H1 (cell line): ENCODE measurements at regions not wholly inside any gene's neighbourhood (a gene's known extent, or its start where the extent isn't known, plus 50 kb on each side); places are given as distances from the start of the nearest gene placed in this dataset.

Experiments used
- CEBPB ChIP-seq: IDR thresholded peaks from 2 replicates; pipeline ENCODE4 v1.6.1; 2012; ENCODE audit warnings: low read depth, low read length
- HDAC2 ChIP-seq, 2 experiments: fragments of 300-600 bp in 1 of 2; sonication (generic) in 1 of 2; IDR thresholded peaks; 2 replicates each; pipeline ENCODE4 v1.6.1; 2011 to 2012; ENCODE audit warnings: low read depth in 2 of 2, low read length in 2 of 2, mild to moderate bottlenecking in 2 of 2, moderate library complexity in 2 of 2, borderline replicate concordance in 1 of 2, inconsistent platforms in 1 of 2
- JUN ChIP-seq: IDR thresholded peaks from 2 replicates; pipeline ENCODE4 v1.6.1; 2011; ENCODE audit warnings: low read depth, mild to moderate bottlenecking, improper control_type of control experiment, low read length
- KDM1A ChIP-seq: fragments of 200-600, 300-600 bp; sonication (generic); IDR thresholded peaks from 2 replicates; pipeline ENCODE4 v1.7.1; 2016; ENCODE audit warnings: mild to moderate bottlenecking, low read length, borderline replicate concordance
- MAFK ChIP-seq: IDR thresholded peaks from 2 replicates; pipeline ENCODE4 v1.6.1; 2012; ENCODE audit warnings: low read depth, mild to moderate bottlenecking, improper control_type of control experiment, low read length
- POLR2AphosphoS5 ChIP-seq: IDR thresholded peaks from 2 replicates; pipeline ENCODE4 v1.6.1; 2011; ENCODE audit warnings: low read depth, low read length
- YY1 ChIP-seq: IDR thresholded peaks from 2 replicates; pipeline ENCODE4 v1.6.1; 2011; ENCODE audit warnings: low read depth, mild to moderate bottlenecking, low read length
- TF ChIP-seq, protein P1 (sequence below), 3 experiments: IDR thresholded peaks; 1 replicate in 2 of 3; 2 replicates in 1 of 3; pipeline versions ENCODE4 v1.5.1 to v1.6.1; 2011; ENCODE audit warnings: low read length in 3 of 3, mild to moderate bottlenecking in 3 of 3, inconsistent platforms in 2 of 3, low read depth in 1 of 3, moderate library complexity in 1 of 3; ENCODE audit not compliant: insufficient read depth in 1 of 3; ENCODE audit errors: control extremely low read depth in 1 of 3

DNA sequence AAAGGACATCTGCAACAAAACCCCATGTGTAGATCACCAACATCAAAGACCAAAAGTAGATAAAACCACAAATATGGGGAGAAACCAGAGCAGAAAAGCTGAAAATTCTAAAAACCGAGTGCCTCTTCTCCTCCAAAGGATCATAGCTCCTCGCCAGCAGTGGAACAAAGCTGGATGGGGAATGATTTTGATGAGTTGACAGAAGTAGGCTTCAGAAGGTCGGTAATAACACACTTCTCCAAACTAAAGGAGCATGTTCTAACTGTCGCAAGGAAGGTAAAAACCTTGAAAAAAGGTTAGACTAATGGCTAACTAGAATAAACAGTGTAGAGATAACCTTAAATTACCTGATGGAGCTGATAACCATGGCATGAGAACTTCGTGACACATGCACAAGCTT is 109.9 kb upstream of the SYNCRIP start:
- TF ChIP-seq JUN (no peak), MAFK (no peak), KDM1A (no peak), CEBPB (no peak), YY1 (no peak), HDAC2 (IDR thresholded peaks at IDR 0.05; ENCODE audit: borderline replicate concordance in 1 of 2, low read depth in 2 of 2, low read length in 2 of 2) (no peak), POLR2AphosphoS5 (no peak)
- TF ChIP-seq, protein P1, sequence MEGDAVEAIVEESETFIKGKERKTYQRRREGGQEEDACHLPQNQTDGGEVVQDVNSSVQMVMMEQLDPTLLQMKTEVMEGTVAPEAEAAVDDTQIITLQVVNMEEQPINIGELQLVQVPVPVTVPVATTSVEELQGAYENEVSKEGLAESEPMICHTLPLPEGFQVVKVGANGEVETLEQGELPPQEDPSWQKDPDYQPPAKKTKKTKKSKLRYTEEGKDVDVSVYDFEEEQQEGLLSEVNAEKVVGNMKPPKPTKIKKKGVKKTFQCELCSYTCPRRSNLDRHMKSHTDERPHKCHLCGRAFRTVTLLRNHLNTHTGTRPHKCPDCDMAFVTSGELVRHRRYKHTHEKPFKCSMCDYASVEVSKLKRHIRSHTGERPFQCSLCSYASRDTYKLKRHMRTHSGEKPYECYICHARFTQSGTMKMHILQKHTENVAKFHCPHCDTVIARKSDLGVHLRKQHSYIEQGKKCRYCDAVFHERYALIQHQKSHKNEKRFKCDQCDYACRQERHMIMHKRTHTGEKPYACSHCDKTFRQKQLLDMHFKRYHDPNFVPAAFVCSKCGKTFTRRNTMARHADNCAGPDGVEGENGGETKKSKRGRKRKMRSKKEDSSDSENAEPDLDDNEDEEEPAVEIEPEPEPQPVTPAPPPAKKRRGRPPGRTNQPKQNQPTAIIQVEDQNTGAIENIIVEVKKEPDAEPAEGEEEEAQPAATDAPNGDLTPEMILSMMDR (IDR thresholded peaks at IDR 0.05; ENCODE audit: control extremely low read depth in 1 of 3, insufficient read depth in 1 of 3, low read depth in 1 of 3, low read length in 3 of 3), result no peak
